ENCODE measurements at regions not wholly inside any gene's neighbourhood (a gene's known extent, or its start where the extent isn't known, plus 50 kb on each side); places are given as distances from the start of the nearest gene placed in this dataset.

DNA sequence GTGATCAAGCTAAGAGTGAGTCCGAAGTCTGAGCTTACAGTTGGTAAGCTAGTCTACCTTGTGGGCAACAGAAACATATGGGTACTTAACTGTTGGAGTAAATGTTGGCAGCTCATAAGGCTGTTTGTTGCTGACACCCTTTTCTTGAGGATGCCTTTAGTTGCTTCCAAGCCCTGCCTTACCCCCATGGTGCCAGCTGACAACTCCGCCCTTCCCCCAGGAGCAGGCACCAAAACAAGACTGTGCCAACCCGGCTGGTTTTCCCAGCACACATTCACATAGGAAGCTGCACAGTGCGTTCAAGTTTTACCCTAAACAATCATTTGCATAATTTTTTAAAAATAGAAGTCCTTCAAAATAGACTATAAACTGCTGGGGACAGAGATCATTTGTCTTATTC lies 150.2 kb upstream of the LMO4 start:
- no peak for TF ChIP-seq EP300 (IDR thresholded peaks at IDR 0.05; ENCODE audit: borderline replicate concordance)
- no peak for TF ChIP-seq RAD21 (IDR thresholded peaks at IDR 0.05; ENCODE audit: low read depth)
- TF ChIP-seq, protein P1, sequence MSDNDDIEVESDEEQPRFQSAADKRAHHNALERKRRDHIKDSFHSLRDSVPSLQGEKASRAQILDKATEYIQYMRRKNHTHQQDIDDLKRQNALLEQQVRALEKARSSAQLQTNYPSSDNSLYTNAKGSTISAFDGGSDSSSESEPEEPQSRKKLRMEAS (IDR thresholded peaks at IDR 0.05), result no peak
- no peak for TF ChIP-seq CREB1 (IDR thresholded peaks at IDR 0.05; ENCODE audit: low read depth)
- no peak for TF ChIP-seq TAF1 (IDR thresholded peaks at IDR 0.05; ENCODE audit: low read depth)
- no peak for TF ChIP-seq TCF12 (IDR thresholded peaks at IDR 0.05; ENCODE audit: low read depth)
